ENCODE measurements at regions not wholly inside any gene's neighbourhood (a gene's known extent, or its start where the extent isn't known, plus 50 kb on each side); places are given as distances from the start of the nearest gene placed in this dataset.
A peak's percentile ranks its signal among the peaks of the same experiment; 100 is the strongest.
"Not testable (repeated sequence)": the region's sequence is repeated elsewhere in the genome, so short reads cannot be mapped to it uniquely, and the experiment has no call there.

DNA sequence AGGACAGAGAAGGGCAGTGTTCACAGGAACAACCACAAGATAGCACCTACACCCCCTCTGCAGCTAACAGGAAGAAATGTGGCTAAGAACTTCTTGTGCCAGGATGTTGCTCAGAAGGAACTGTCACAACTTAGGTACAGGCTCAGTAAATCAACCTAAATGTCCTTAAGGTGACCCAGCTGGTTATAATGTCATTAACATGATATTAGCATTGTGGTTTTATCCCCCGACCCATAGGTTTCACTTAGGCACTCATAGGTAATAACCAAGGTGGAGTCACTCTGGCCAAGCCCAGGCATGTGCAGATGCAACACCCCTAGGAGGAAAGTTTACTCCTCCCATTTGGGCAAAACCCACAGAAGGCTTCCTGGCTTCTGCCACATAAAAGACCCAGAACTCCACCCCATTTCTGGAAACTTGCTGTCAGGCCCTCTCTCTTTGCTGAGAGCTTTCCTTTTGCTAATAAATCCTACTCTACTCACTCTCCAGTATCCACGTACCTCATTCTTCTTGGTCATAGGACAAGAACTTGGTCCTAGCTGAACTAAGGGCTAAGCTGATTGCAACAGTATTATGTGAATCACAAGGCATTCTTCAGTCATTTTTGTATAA lies 951.3 kb downstream of the SLITRK5 start:
- DNase-seq = peak in 1 of 5 experiments; percentile 33

DNA sequence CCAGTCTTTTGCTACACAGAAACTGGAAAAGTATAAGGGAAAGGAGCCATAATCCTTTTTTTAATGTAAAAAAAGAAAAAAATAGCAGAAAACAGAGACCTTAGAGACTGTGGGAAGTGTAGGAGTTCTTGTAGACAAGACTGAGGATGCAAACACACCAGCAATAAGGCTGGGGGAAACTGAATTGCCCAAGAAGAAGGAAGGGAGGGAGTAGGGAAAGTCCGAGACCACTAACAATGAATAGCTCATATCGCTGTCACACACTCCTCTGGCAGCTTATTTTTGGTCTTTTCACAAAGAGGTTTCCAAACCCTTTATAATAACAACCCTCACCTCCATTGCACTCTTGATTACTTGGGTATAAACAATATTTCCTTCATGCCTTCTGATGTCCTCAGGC lies 952.0 kb downstream of the SLITRK5 start:
- no peak for DNase-seq

DNA sequence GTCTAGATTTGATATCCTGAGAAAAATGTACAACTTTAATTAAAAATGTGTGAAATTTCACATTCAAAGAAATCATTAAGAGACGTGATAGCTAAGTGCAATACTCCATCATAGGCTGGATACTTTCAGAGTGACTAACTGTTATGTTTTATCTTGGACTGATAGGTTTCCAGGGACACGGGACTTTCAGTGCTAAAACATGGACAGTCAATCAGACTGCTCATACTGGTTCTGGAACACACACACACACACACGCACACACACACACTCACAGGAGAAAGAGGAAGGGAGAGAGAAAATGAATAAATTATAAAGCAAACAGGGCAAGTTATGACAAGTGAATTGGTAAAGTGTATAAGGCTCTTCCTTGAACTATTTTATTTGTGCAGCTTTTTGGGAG lies 955.9 kb downstream of the SLITRK5 start:
- no peak for DNase-seq

DNA sequence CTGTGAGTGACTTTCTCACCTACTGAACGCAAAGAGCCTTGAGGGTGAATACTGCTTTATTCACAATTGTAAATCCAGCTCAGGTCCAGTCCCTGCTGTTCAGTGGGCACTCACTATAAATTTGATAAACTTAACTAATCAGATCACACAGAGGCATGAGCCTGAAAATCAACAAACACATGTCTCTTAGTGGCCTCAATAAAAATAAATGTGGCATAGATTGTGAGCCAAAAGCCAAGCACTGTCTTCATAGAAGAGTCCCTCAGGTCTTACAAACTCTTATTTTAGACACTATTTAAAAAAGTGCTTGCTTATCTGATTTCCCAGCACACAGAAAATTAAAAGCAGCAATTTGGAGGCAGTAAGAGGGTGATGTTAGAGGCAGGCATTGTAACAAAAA lies 957.7 kb downstream of the SLITRK5 start:
- no peak for DNase-seq

DNA sequence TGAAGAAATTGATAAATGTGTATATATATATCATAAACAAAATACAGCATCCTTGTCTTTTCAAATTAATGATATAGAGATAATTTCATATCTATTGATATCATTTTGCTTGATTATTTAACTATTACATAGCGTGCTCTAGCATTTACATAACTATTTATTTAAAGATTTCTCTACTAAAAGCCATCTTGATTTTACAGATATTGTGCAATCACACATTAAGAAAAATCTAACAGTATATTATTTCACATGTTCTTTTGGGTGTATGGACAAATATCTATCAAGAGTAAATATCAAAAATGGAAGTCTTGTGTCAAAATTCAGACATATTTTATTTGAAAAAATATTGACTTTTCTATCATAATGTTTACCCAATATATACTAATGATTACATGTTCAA lies 966.8 kb downstream of the SLITRK5 start:
- DNase-seq = no peak

DNA sequence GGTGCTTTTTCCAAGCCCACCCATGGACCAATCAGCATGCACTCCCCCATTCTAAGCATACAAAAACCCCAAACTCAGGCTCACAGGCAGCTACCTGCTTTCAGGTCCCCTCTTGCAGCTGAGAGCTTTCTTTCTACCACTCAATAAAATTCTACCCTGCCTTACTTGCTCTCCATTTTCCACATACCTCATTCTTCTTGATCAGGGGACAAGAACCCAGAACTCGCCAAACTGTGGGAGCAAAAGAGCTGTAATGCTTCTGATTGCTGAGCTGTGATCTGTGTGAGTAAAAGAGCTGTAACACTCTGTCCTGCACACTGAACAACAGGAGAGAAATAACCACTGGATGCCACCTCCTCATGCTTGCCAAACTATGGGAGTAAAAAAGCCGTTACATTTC lies 972.1 kb downstream of the SLITRK5 start:
- no peak for DNase-seq

DNA sequence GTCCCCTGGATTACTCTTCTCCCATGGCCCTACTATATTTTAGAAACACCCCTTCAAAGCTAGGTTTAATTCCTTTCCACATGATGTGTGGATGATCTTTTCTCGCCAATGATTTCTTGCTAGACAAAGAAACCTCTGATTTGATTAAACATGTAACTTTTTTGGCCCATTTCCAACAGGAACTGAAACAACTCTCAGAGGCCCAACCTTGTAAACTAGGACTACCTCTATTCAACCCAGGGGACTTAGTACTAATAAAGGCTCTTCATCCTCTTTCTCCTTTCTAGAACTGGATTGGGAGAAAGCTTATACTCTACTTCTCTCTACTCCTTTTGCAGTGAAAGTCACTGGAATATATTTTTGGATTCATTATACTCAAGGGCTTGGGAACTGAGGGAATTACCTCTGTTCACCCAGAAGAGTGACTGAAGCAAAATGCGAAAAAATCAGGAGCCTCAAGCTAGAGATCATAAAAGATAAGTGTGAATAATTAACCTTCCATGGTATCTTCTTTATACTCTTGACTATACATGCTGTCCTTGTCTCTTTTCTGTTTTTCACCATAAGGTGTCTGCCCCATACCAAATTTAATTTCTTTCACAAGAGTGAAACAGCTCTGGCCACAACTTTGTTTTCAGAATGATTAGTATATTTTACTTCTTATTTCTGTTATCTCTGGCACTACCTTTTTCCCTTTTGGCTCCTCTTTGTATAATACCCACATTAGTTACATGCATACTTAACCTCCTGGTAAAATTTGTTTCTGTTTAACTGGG lies 977.6 kb downstream of the SLITRK5 start:
- no peak for DNase-seq

DNA sequence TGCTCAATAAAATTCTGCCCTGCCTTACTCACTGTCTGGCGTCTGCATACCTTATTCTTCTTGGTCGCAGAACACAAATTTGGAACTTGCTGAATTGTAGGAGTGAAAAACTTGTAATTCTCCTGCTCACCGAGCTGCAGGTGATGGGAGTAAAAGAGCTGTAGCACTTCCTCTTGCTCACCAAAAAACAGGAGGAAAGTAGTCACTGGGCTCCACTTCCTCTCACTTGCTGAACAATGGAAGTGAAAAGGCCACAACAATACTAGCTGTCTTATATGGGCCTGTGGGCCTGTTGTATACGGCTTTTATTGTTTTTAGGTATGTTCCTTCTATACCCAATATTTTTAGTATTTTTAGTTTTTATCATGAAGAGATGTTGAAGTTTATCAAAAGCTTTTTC lies 978.7 kb downstream of the SLITRK5 start:
- DNase-seq = no peak

DNA sequence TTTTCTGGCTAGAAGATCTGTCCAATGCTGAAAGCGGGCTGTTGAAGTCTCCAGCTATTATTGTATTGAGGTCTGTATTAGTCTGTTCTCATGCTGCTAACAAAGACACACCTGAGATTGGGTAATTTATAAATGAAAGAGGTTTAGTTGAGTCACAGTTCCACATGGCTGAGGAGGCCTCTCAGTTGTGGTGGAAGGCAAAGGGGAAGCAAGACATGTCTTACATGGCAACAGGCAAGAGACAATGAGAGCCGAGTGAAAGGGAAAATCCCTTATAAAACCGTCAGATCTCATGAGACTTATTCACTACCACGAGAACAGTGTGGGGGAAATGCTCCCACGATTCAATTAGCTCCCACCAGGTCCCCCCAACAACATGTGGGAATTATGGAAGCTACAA lies 980.4 kb downstream of the SLITRK5 start:
- no peak for DNase-seq

DNA sequence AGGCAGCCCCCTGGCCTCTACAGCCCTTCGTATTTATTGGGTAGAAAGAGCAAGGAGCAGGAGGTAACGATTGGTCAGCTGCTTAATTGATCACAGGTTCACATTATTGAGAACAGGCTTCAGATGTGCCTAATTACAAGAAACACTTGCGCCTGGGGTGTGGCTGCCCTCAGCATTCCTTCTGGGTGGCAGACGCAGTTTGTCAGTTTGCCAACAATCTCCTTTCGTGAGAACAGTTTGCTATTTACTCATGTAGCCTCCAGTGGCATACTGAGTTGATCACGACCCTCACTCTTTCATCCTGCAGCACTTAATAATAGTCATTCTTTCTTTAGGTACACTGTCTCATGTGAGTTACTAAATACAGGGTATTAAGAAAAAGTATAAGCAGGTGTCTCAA lies 985.6 kb downstream of the SLITRK5 start:
- DNase-seq = no peak

DNA sequence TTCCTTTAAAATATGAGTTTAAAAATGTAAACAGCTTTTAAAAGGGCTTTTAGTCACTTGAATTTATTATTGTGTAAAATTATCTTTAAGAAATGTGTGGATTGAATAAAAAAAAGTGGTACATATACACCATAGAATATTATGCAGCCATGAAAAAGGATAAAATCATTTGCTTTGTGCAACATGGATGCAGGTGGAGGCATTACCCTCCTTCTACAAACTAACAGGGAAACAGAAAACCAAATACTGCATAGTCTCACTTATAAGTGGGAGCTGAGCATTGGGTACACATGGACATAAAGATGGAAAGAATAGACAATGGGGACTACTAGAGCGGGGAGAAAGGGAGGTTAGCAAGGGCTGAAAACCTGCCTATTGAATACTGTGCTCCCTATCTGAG lies 999.3 kb downstream of the SLITRK5 start:
- DNase-seq = no peak

DNA sequence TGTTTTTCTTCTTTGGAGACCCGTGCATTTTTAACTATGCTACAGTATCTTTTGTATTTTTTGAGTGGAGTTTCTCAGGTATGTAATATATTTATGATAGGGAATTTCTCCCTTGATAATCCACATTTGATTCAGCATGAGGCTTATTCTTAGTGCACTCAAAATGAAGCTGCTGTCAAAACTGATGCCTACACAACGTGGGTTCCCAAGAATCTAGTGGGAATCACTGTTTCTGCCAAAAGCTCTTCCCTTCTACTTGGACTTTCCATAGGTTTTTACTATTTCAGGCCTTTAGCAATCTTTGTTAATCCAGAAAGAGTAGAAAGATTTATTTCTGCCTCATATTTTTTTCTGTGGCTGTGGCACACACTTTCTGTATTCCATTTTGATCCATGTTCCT lies 1003.7 kb downstream of the SLITRK5 start:
- no peak for DNase-seq

DNA sequence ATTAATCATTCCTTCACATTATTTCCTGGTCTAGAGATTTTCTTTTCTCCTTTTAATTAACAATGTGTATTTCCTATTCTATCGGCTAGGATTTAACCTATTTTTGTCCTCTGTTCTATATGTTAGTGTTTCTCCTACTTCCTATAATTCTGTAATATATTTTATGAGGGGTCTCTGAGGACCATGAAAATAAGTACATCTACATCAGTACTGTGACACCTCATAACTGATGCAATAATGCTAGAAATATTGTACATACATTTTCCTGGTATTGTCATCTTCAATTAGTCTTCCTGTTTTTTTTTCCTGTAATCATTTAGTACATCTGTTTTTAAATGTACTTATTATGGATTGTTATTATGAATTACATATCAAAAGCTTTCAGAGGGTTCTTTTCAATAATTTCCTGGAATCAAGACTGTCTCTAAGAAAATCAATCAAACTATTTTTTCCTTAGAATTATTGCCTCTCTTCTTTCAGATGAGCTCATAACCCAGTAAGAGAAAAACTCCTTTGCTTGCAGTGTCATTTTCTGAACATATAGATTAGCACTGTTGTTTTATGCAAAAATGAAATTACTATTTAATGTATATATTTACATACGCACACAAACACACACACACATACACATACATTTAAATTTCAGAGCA lies 1004.3 kb downstream of the SLITRK5 start:
- no peak for DNase-seq

DNA sequence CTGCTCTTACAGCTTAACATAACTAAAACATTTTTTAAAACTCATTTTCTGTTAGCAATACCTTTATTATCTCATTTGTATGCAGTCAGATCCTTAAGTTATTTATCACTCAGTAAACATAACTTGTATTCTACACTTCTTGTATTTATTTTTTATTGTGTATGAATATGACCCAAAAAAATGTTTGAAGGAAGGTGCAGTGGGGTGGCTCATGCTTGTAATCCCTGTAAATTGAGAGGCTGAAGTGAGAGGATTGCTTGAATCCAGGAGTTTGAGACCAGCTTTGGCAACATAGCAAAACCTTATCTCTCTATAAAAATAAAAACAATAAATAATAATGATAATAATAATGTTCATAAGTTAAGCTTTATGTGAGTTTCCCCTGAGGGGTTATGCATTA lies 1004.8 kb downstream of the SLITRK5 start:
- no peak for DNase-seq

DNA sequence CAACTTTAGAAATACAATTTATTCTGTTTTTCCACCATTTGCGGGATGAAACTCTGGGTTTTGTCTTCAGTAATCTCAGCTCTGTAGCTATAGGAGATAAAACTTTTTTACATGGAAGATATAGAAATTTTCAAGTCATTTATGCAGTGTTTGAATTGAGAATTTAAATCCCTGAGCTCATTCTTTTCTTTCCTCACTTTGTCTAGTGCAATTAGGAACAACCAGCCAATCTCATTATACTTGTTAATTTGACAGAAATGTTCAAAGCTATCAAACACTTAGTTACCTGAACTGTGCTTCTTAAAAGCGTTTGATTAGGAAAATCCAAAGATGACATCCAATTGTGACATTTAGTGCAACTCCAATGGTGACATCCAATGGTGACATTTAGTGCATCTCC lies 1014.3 kb downstream of the SLITRK5 start:
- DNase-seq = no peak

DNA sequence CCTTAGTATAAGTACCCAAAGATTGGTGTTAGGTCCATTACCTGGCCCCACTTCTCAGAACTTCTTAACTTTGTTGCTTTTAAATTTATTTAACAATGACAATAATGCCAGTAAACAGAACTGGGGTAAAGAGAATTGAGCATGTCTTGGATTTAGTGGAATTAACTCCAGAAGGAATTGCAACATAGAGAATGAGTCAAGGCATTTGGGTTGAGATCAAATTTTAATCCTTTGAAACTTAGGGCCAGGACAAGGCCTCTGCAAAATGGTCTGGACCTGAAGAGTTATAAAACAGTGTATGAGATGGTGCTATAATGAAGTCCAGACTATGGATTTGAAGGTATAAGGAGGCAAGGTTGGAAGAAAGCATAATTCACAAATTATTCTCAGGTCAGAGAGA lies 1030.4 kb downstream of the SLITRK5 start:
- DNase-seq = no peak

DNA sequence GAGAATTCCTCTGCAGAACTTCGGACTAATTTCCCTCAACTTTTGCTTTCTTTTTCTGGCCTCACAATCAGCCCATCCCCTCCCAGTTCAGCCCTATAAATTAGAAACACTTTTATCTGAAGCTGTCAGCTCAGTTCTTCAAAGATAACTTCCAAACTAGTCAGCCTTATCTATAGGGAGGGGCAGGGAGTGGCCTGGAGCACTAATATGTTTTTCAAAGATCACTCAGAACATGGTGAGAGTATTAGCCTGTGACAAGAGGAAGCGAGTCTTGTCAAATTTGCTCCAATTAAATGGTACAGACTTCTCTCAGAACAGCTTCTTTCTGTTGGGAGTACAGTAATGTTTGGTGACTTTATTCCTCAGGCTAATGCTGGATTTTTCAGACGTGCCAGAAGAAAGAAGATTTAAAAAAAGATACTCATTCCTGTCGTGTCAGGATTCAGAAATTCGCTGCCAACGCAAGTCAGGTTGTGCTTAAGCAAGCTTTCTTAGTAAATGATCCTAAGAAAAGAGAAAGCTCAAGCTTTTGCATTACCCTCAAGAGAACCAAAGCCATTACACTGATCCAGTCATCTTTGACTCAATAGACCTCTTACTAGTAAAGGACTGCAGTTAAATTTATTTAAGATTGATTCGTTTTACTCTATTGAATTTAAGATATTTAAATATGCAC lies 1033.6 kb downstream of the SLITRK5 start:
- DNase-seq = no peak

DNA sequence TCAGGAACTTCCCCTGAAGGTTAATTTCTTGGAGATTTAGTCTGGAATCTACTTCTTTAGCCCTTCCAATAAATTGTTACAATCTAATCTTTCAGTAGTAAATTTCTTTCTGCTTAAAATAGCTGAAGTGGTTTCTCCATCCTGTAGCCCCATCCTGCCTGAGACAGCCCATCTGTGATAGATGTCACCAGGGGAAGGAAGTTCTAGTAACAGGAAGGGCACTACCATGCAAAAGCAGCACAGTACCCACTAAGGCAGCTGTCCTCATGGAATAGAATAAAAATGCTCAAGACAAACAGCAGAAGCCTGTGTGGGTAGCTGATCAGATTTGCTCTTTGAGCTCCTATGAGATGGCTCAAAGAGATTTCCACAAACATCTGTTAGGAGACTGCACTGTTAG lies 1036.5 kb downstream of the SLITRK5 start:
- DNase-seq = no peak

DNA sequence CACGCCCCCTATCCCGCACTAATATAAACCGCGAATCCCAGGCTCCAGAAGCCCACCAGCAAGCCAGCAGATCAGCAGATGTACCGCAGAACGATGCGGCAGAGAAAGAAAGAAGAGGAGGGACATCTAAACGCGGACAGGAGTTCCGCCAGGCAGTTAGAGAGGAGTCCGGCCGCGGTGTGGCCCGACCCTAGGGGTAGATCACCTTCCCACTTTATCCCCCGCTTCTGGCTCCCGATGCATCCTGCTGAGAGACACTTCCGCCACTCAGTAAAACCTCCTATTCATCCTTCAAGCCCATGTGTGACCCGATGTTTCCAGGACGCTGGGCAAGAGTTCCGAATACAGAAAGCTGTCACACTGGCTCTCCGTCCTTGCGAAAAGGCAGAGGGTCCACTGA lies 1046.8 kb downstream of the SLITRK5 start:
- no peak for DNase-seq

DNA sequence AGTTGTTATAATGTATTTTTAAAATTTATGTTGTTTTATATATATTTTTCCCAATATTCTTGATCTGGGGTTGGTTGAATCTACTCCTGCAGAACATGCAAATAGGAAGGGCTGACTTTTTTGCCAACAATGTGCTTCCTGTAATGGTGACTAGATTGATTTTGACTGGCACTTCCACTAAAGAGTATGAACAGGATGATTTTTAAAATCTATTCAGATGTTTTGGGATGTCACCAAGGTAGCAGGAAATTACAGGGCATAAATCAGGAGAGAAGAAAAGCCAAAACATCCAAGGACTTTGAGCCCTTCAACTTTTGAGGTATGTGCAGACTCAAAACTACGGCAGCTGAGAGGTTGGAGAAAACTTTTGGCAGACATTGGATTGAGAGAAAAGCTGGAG lies 1047.6 kb downstream of the SLITRK5 start:
- DNase-seq = no peak

DNA sequence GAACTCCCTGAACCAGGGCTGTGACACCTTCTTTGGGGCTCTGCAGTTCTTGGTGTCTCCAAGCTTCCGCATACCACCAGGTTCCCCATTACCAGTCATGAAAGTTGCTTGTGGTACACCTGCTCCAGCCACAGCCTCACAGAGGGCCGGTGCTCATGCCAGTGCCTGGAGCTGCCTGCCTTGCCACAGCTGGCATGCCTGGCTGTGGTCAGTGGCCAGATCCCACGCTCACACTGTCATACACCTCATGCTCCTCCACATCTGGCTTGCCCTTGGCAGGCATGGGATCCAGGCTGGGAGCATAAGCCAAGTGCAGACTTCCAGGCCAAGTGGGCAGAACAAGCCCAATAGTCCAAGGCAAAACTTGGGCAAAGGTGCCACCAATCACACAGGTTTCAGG lies 1054.9 kb downstream of the SLITRK5 start:
- no peak for DNase-seq

DNA sequence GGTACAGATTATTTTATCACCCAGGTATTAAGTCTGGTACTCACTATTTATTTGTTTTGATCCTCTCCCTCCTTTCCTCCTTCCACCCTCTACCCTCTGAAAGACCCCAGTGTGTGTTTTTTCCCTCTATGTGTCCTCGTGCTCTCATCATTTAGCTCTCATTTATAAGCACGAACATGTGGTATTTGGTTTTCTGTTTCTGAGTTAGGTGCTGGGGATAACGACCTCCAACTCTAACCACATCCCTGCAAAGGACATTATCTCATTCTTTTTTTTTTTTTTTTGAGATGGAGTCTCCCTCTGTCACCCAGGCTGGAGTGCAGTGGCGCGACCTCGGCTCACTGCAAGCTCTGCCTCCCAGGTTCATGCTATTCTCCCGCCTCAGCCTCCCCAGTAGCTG lies 1056.1 kb downstream of the SLITRK5 start:
- DNase-seq = not testable (repeated sequence)

DNA sequence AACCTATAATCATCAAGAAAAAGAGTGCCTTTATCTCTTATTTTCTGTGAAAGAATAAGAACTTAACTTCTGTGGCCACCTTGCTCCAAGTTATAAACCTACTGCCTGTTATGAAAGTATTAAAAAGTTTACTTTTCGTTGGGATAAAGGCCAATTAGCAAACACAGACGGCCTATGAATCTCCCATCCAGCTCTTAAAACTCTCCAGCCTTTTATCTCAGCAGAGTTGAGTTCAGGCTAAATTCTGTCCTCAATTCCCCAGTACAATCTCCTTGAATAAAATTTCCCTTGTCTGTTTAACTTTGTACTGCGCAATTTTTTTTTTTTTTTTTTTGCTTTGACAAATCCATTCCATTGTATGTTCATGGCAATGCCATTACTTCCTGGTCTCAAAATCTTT lies 1058.4 kb downstream of the SLITRK5 start:
- no peak for DNase-seq

DNA sequence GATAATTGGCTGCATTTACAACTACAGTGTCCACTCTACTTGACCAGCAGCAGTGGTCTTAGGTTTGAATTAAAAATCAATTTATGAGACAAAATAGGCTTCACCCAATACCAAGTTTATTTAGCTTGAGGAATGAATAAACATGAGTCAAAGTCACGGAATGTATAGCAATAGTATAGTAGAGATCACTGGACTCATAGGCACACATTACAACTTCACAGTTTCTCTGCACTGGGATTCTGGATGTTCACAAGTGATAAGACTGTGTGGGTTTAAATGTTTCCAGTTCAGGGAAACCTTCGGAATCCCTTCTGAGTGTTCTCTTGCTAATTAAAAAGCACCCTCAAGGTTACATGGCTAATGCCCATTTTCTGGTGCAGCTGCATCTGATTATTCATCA lies 1064.9 kb downstream of the SLITRK5 start:
- no peak for DNase-seq
